ENCODE measurements at regions not wholly inside any gene's neighbourhood (a gene's known extent, or its start where the extent isn't known, plus 50 kb on each side); places are given as distances from the start of the nearest gene placed in this dataset.

- no peak for TF ChIP-seq POLR2A (IDR thresholded peaks at IDR 0.05)
- TF ChIP-seq CTCF (IDR thresholded peaks at IDR 0.05): no peak
These were observed 204.9 kb downstream of the ASB1 start for GRCh38 chr2:238631491-238632180.
